Brain microvascular endothelial cell (primary cell): ENCODE measurements at regions not wholly inside any gene's neighbourhood (a gene's known extent, or its start where the extent isn't known, plus 50 kb on each side); places are given as distances from the start of the nearest gene placed in this dataset.

Experiments
- DNase-seq: peaks from one replicate; pipeline ENCODE4 v3.0.0-alpha.2; 2020
- H3K27ac ChIP-seq: fragments of 250-450 bp; sonication (Bioruptor Pico); 2 replicates; pipeline ENCODE4 v1.5.1; 2020; ENCODE audit warnings: mild to moderate bottlenecking, moderate library complexity
- H3K27me3 ChIP-seq: fragments of 250-450 bp; sonication (Bioruptor Pico); replicated peaks from 2 replicates; pipeline ENCODE4 v1.5.1; 2020; ENCODE audit warnings: mild to moderate bottlenecking
- H3K36me3 ChIP-seq: fragments of 250-450 bp; sonication (Bioruptor Pico); replicated peaks from 2 replicates; pipeline ENCODE4 v1.5.1; 2020; ENCODE audit warnings: mild to moderate bottlenecking
- H3K4me3 ChIP-seq: 2 replicates; pipeline ENCODE4 v1.5.1; 2011; ENCODE audit warnings: low read depth, mild to moderate bottlenecking, control low read depth, low read length, moderate library complexity
- CTCF ChIP-seq: IDR thresholded peaks from 2 replicates; pipeline ENCODE4 v1.5.1; 2011; ENCODE audit warnings: low read depth, mild to moderate bottlenecking, moderate library complexity, low read length, control low read depth, inconsistent platforms; ENCODE audit errors: missing control alignments
- in situ Hi-C: cut with HindIII; loops from 2 replicates; pipeline ENCODE4 v1.10.0; 2017; ENCODE audit warnings: low sequenced_read_pairs, low pct_ligation_motif_present

- H3K4me3 ChIP-seq = no peak overlapping the region
- no peak for DNase-seq
- H3K27ac ChIP-seq = no peak overlapping the region
- no peaks in the 10 kb centered on the region for H3K27me3 ChIP-seq
- H3K36me3 ChIP-seq = no peaks in the 10 kb centered on the region
- no peak for TF ChIP-seq CTCF
- in situ Hi-C loops = no loop called here
Measured at GRCh38 chr15:87197981-87198380, 1058.6 kb downstream of the NTRK3 start.

- Histone ChIP-seq H3K27ac (no peak overlapping the region), H3K27me3 (no peaks in the 10 kb centered on the region), H3K36me3 (no peaks in the 10 kb centered on the region), H3K4me3 (no peak overlapping the region)
- TF ChIP-seq CTCF = no peak
- no peak for DNase-seq
- in situ Hi-C loops = no loop called here
Measured at GRCh38 chr15:87196498-87196897, 1060.0 kb downstream of the NTRK3 start.

GRCh38 chr15:87193481-87193880 lies 1063.1 kb downstream of the NTRK3 start:
- no peak for TF ChIP-seq CTCF
- H3K4me3 ChIP-seq = no peak overlapping the region

GRCh38 chr15:87167706-87168105 lies 1088.0 kb downstream of the AGBL1 start:
- in situ Hi-C loops = no loop called here
- DNase-seq = no peak
- Histone ChIP-seq H3K27me3 (no peaks in the 10 kb centered on the region), H3K4me3 (no peak overlapping the region), H3K27ac (no peak overlapping the region), H3K36me3 (no peaks in the 10 kb centered on the region)
- TF ChIP-seq CTCF = no peak

More at GRCh38 chr15:87193481-87193880, 1063.1 kb downstream of the NTRK3 start:
- no peak overlapping the region for H3K27ac ChIP-seq
- in situ Hi-C loops = no loop called here
- no peaks in the 10 kb centered on the region for H3K27me3 ChIP-seq
- no peak for DNase-seq
- H3K36me3 ChIP-seq = no peaks in the 10 kb centered on the region

- H3K36me3 ChIP-seq = no peaks in the 10 kb centered on the region
- H3K4me3 ChIP-seq = no peak overlapping the region
- H3K27me3 ChIP-seq = no peaks in the 10 kb centered on the region
- no peak for TF ChIP-seq CTCF
- in situ Hi-C loops = no loop called here
- DNase-seq = no peak
- no peak overlapping the region for H3K27ac ChIP-seq
Measured at GRCh38 chr15:87167055-87167454, 1087.4 kb downstream of the AGBL1 start.

GRCh38 chr15:87155771-87156170 lies 1076.1 kb downstream of the AGBL1 start:
- no peak for DNase-seq
- H3K36me3 ChIP-seq = no peaks in the 10 kb centered on the region
- H3K27ac ChIP-seq = no peak overlapping the region
- no peak overlapping the region for H3K4me3 ChIP-seq
- in situ Hi-C loops = no loop called here
- no peak for TF ChIP-seq CTCF
- H3K27me3 ChIP-seq = no peaks in the 10 kb centered on the region
